ENCODE measurements at regions not wholly inside any gene's neighbourhood (a gene's known extent, or its start where the extent isn't known, plus 50 kb on each side); places are given as distances from the start of the nearest gene placed in this dataset.

DNA sequence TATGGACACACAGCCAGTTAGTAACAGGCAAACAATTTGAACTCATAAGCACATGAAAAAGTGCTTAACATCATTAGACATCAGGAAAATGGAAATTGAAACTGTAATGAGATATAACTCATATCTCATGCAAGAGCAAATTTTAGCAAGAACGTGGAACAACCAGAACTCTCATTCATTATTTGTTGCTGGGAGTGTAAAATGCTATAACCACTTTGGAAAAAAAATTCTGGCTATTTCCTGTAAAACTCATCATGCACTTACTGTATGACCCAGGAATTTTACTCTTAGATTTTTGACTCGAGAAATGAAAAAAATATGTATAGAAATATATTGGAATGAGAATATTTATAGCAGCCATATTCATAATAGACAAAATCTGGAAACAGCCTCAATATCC lies 205.7 kb upstream of the PUM3 start:
- no peak for DNase-seq

DNA sequence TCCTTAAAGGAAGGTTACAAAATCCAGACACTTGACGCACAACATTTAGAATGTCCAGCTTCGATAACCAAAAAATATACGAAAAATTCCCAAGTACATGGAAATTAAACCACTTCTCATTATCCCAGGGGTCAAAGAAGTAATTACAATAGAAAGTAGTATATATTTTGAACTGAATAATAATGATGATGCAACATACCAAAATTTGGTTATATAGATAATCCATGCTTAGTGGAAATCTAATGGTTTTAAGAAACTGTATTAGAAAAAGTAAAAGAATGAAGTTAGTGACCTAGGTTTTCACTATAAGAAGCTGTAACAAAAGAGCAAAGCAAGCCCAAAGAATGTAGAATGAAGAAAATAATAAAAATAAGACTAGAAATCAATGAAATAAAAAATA lies 204.0 kb upstream of the PUM3 start:
- DNase-seq: no peak

DNA sequence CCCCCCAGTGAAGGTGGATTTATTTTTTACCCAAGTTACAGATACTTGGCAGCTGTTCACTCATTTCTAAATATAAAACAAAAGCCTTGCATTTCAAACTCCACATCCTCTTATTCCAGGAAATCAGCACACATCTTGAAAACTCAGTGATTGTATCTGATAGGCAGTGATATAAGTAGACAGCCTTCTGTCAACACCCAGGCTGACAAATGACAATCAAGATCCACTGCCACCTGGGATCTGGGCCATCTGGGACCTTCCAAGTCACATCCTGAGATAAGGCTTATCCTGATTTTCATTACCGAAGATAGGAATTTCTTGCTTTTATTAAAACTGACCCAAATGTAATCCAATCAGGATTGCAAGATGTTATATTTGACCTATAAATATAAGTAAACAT lies 201.3 kb upstream of the PUM3 start:
- DNase-seq: no peak

DNA sequence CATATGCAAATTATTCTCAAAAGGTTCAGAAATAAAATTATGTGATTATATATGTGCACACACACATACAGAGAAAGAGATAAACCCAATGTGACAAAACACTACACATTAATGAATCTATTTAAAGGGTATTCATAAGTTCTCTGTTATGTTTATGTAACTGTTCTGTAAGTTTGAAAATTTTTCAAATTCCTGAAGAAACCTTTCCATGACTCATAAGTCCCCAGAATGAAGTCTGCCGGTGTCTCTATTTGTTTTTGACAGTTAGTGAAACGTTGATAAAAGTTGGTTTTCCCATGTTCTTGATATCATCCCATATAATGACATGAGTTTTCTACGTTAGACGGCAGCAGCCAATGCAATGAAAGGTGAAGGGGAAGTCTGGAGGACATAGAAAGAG lies 199.5 kb upstream of the PUM3 start:
- DNase-seq: no peak

- DNase-seq: no peak
These were observed 196.9 kb upstream of the PUM3 start for GRCh38 chr9:3040761-3041160.

- DNase-seq: no peak
These were observed 192.4 kb upstream of the PUM3 start for GRCh38 chr9:3036333-3036700.

DNA sequence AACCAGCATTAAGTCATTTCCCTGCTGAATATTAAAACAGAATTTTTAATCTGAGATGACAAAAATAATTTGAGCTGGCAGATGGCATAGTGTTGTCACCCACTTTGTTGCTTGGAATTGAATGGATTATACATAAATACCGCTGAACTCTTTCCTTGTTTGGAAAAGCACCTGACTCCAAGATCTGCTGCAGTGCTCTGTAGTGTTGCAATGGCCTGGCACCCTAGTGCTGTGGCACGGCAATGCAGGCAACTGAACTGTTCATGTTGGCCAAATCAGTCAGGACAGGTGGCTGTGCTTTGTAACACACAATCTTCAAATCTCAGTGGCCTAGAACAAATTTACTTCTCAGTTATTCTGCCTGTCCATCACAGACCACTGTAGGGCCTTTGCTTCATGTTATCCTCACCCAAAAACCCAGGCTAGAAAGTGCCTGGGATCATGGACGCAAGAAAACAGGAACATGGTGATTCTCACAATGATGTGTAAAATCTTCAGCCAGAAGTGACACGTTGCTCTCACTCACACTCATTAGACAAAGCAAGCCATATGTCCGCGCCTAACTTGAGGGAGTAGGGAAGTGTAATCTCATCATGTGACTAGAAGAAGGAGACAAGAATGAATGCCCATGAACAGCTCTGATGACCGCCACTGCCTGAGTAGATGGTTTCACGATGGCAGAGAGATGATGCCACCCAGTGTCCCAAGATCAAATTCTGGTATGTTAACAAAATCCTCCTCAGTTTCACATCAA lies 191.9 kb upstream of the PUM3 start:
- DNase-seq: peak; percentile 14

GRCh38 chr9:3032898-3033297 lies 189.0 kb upstream of the PUM3 start:
- DNase-seq: no peak

- DNase-seq: peak; percentile 94
These were observed 184.6 kb upstream of the PUM3 start for GRCh38 chr9:3028535-3028934.

GRCh38 chr9:3027210-3027609 lies 183.3 kb upstream of the PUM3 start:
- peak; percentile 95 for DNase-seq

- no peak for DNase-seq
These were observed 179.6 kb upstream of the PUM3 start for GRCh38 chr9:3023449-3023848.

GRCh38 chr9:3018691-3019230 lies 174.9 kb upstream of the PUM3 start:
- peak; percentile 90 for DNase-seq

- peak; percentile 96 for DNase-seq
These were observed 174.2 kb upstream of the PUM3 start for GRCh38 chr9:3018071-3018470.

DNA sequence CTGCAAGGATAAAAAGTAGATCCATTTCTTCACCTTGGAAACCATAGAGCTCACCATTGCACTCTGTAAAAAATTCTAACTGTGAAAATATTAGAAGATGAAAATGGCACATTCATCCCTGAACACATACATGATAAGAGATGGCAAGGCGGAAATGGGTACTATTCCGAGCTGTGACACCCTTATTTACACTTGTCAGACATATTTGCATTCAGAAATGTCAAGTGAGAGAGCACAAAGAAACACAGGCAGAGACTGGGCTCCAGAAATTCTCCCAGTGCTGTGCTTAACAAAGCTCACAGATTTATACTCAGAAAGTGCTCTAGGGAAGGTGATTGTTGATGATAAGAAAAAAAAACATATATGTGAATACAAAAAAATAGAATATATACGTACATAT lies 170.3 kb upstream of the PUM3 start:
- peak; percentile 31 for DNase-seq

DNA sequence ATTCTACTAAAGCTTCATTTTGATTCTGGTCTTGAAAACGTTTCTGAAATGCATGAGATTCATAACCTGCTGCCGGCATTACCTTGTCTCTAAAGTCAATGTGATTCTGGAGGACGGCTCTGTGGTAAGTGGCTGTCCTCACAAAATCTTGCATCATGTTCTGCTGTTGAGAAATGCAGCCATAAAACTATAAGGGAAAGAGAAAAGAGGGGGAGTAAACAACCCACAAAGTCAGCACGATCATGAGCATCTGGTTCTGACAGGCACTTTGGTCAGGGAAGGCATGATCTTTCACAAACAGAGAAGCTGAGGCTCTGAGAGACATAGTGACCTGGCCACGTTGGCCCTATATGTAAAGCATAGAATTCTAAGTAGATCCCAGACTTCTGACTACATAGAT lies 168.9 kb upstream of the PUM3 start:
- no peak for DNase-seq

DNA sequence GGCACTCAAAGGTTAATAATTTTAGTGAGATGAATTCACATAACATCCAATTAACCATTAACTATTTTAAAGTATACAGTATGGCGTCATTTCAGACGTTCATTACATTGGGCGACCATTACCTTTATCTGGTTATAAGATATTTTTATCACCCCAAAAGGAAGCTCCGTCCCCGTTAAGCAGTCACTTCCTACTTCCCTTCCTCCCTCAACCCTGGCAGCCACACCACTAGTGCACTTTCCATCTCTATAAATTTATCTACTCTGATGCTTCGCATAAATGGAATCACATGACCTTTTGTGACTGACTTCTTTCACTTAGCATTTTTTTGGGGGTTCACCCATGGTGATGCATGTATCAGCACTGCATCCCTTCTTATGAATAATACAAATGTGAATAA lies 168.3 kb upstream of the PUM3 start:
- DNase-seq: no peak

GRCh38 chr9:3008091-3008490 lies 164.2 kb upstream of the PUM3 start:
- DNase-seq: peak; percentile 63

GRCh38 chr9:3007326-3007725 lies 163.4 kb upstream of the PUM3 start:
- no peak for DNase-seq

DNA sequence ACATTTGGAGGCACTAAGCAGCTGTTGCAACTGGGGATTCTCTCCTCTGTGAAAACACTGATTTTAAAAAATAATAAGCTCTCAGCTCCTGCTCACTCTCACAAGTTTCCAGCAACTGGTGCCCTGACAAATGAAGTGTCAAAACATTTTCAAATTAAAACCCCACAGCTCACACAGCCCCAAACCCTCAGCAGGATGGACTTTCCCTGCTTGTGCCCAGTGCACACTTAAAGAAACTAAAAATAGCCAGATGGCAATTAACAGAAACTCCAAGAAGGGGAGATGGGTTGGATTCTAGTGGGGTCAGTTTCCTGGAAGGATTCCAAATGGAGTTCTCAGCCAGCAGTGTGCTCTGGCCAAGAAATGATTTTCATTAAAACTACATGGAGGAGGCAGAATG lies 163.0 kb upstream of the PUM3 start:
- peak; percentile 70 for DNase-seq

- no peak for DNase-seq
These were observed 160.7 kb upstream of the PUM3 start for GRCh38 chr9:3004572-3004971.

DNA sequence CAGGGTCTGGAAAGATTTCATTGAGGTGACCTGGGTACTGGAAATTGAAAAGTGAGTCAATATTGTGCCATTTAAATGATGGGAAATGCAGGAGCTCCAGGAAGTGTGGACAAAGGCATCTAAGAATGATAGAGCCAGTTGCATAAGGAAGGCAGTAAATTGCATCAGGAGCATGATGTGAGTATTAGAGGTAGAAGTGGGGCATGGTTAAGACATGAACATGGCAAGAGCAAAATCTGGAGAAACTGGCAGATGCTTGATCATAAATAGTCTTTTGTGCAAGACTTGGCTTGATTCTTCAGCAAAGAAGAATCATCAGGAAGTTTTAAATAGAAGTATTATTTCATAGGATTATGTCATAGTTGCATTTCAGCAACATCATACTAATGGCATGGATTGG lies 157.4 kb upstream of the PUM3 start:
- DNase-seq: peak; percentile 15

DNA sequence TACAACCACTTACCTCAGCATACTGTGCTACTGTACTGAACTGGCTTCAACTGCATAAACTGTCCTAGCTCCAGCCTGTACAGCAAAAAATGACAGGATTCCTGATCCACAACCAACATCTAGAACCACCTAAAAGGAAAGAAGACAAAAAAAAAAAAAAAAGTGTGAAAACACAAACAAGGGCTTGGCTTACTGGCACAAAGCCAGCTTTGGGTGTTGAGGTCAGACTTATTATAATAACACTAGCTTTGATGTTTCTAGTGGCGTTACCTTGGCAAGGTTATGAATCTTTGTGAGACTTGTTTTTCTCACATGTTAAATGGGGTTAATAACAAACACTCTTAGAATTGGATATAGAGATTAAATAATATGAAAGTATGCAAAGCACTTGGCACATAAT lies 148.5 kb upstream of the PUM3 start:
- peak; percentile 56 for DNase-seq

- peak; percentile 58 for DNase-seq
These were observed 147.4 kb upstream of the PUM3 start for GRCh38 chr9:2991292-2991691.

- DNase-seq: no peak
These were observed 143.8 kb upstream of the PUM3 start for GRCh38 chr9:2987679-2988078.

GRCh38 chr9:2985343-2985742 lies 141.4 kb upstream of the PUM3 start:
- no peak for DNase-seq
